T-helper 17 cell (primary cell): ENCODE measurements at regions not wholly inside any gene's neighbourhood (a gene's known extent, or its start where the extent isn't known, plus 50 kb on each side); places are given as distances from the start of the nearest gene placed in this dataset.

Experiments used
- ATAC-seq: fragments of 150-1000 bp; cut with Tn5 transposase; 2 replicates; pipeline ENCODE4 v1.10.0; 2021; ENCODE audit warnings: mild to moderate bottlenecking, moderate library complexity
- DNase-seq, 3 donors: peaks; one replicate each; pipeline versions ENCODE4 v3.0.0 to v3.0.0-alpha.2; 2020 to 2021
- H3K9me3 ChIP-seq: one replicate; pipeline ENCODE4 v1.7.0; 2013; ENCODE audit warnings: low read length, mild to moderate bottlenecking; ENCODE audit not compliant: control insufficient read depth, poor library complexity, severe bottlenecking
- H3K27ac Mint-ChIP-seq: one replicate; pipeline ENCODE4 v1.8.0; 2022; ENCODE audit warnings: mild to moderate bottlenecking, moderate library complexity, mixed read lengths
- H3K27me3 Mint-ChIP-seq: one replicate; pipeline ENCODE4 v1.8.0; 2022; ENCODE audit warnings: mixed read lengths
- H3K36me3 Mint-ChIP-seq: one replicate; pipeline ENCODE4 v1.8.0; 2022; ENCODE audit warnings: low read depth, mixed read lengths
- H3K4me1 Mint-ChIP-seq: one replicate; pipeline ENCODE4 v1.8.0; 2022; ENCODE audit warnings: mild to moderate bottlenecking, mixed read lengths
- H3K4me3 Mint-ChIP-seq: one replicate; pipeline ENCODE4 v1.8.0; 2022; ENCODE audit warnings: mild to moderate bottlenecking, moderate library complexity, mixed read lengths

DNA sequence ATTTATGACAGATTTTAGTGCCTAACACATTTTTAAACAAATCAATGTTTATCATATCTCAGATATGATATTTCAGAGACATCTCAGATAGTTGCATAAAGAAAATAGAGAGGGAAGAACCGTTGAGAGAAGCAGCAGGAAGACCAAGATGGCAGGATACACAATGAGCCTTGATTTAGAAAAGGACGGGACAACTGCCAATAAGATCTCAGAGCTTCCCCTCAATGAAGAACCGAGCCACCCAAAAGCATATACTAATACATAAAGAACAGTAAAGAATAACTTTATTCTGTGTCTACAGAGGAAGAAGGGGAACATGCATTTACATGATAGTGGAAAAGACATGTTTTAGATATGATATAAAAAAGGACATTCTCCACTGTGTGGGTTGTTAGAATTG lies 375.9 kb upstream of the SOX5 start:
- H3K27me3 Mint-ChIP-seq: no peaks in the 10 kb centered on the region
- H3K4me3 Mint-ChIP-seq: no peak overlapping the region
- H3K4me1 Mint-ChIP-seq: no peaks in the 10 kb centered on the region
- ATAC-seq (no peak), DNase-seq (no peak)
- no peaks in the 10 kb centered on the region for H3K36me3 Mint-ChIP-seq
- no peak overlapping the region for H3K27ac Mint-ChIP-seq
- no peaks in the 10 kb centered on the region for H3K9me3 ChIP-seq

DNA sequence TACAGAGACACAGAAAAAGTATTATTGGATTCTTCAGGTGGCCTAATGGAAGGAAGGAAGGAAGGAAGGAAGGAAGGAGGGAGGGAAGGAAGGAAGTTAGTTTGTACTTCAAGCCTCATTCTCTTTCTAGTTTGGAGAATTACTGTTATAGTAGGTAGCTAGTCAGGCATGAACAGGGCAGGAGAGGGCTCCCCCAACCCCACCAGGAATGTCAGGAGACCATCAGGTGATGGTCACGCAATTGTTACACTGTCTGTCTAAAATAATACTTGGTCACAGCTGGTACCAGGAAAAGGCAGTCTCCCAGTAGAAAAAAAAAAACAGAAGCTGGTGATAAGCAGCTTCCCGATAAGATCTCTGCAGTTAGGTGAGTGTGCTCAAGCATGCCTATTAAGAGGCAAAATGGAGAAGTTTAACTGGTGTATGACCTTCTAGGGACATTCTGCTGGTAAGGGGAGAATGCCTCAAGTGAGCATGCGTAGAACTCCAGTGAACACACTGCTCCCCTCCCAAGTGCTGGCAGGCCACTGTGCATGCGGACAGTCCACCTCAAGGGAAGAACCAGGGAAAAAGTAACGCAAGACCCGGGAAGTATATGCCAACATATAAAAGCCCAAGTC lies 358.4 kb upstream of the SOX5 start:
- DNase-seq (no peak), ATAC-seq (no peak)
- no peaks in the 10 kb centered on the region for H3K27me3 Mint-ChIP-seq
- H3K27ac Mint-ChIP-seq: no peak overlapping the region
- no peak overlapping the region for H3K4me3 Mint-ChIP-seq
- no peaks in the 10 kb centered on the region for H3K4me1 Mint-ChIP-seq
- H3K9me3 ChIP-seq: no peaks in the 10 kb centered on the region
- no peaks in the 10 kb centered on the region for H3K36me3 Mint-ChIP-seq

DNA sequence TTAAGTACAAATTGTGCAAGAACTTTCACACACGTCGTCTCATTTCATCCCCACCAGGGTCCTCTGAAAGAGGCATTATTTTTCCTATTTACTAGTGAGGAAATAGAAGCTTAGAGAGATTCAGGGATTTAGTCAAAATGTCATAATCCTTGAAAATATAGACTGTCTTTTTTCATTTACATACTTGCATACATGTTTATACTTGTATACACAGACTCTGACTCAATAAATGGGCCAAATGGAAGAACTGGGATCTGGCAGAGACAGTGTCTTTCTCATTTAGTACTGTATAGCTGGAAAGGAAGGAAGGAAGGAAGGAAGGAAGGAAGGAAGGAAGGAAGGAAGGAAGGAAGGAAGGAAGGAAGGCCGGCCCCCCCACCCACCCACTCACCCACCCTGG lies 357.7 kb upstream of the SOX5 start:
- H3K9me3 ChIP-seq: no peaks in the 10 kb centered on the region
- H3K27me3 Mint-ChIP-seq: no peaks in the 10 kb centered on the region
- no peaks in the 10 kb centered on the region for H3K4me1 Mint-ChIP-seq
- no peak overlapping the region for H3K27ac Mint-ChIP-seq
- no peak for ATAC-seq
- H3K36me3 Mint-ChIP-seq: no peaks in the 10 kb centered on the region
- H3K4me3 Mint-ChIP-seq: no peak overlapping the region
- DNase-seq: no peak

DNA sequence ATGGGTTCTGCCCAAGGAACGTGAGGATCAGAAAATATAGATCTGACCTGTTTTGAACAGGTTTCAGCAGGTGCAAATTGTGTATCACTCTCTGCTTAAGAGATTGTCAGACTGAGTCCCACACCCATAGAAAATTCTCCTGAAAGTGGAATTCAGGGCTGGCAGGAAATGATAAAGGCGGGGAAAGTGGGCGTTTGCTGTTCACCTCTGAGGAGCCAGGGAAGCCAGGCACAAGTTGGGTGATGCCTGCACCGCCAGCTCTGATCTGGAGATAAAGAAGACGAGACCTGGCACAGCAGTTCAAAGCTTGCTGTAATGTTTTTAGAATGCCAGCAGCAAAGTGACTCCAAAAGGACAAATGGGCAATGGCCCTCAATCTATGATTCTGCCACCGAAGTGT lies 356.5 kb upstream of the SOX5 start:
- H3K27me3 Mint-ChIP-seq: no peaks in the 10 kb centered on the region
- H3K27ac Mint-ChIP-seq: no peak overlapping the region
- DNase-seq: no peak
- H3K4me1 Mint-ChIP-seq: no peaks in the 10 kb centered on the region
- no peaks in the 10 kb centered on the region for H3K36me3 Mint-ChIP-seq
- ATAC-seq: no peak
- H3K9me3 ChIP-seq: no peaks in the 10 kb centered on the region
- no peak overlapping the region for H3K4me3 Mint-ChIP-seq

DNA sequence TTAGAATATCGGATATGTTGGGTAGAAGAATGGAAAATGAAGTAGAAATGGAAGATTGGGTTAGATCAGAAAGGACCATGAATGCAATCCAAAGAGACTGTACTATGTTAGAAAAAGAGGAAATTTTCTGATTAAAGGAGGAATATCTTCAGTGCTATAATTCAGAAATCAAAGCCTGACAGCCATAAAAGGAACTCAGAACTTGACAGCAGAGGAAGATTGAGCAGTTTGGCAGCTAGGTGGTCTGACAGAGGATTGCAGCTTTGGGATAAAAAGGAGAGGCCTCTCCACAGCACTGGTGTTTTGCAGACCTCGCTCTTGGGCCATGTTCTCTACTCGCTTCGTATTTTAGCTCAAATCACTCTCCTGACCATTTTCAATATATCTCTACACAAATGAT lies 354.8 kb upstream of the SOX5 start:
- H3K4me1 Mint-ChIP-seq: no peaks in the 10 kb centered on the region
- no peak overlapping the region for H3K27ac Mint-ChIP-seq
- ATAC-seq (no peak), DNase-seq (no peak)
- H3K4me3 Mint-ChIP-seq: no peak overlapping the region
- H3K36me3 Mint-ChIP-seq: no peaks in the 10 kb centered on the region
- no peaks in the 10 kb centered on the region for H3K27me3 Mint-ChIP-seq
- H3K9me3 ChIP-seq: no peaks in the 10 kb centered on the region

DNA sequence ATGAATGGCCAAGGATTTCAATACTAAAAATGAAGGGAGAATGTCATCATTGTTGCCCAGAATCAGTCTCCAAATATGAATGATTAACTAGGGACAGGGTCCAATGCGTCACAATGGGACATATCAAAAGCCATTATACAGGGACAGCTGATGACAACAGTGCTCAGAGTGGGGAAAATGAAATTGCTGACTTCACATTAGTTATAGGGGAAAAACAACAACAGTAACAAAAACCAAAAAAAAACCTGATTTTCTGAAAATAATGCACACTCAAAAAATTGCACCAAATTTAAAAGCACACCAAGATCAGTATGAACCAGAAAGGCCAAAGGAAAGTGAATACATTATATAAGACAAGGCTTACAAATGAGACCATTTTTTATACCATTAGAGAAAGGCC lies 353.2 kb upstream of the SOX5 start:
- ATAC-seq: no peak
- Mint-ChIP-seq H3K27me3 (peaks cover 4% of the 10 kb centered on the region), H3K4me1 (no peaks in the 10 kb centered on the region), H3K27ac (no peak overlapping the region), H3K36me3 (no peaks in the 10 kb centered on the region), H3K4me3 (no peak overlapping the region)
- DNase-seq: no peak
- no peaks in the 10 kb centered on the region for H3K9me3 ChIP-seq

DNA sequence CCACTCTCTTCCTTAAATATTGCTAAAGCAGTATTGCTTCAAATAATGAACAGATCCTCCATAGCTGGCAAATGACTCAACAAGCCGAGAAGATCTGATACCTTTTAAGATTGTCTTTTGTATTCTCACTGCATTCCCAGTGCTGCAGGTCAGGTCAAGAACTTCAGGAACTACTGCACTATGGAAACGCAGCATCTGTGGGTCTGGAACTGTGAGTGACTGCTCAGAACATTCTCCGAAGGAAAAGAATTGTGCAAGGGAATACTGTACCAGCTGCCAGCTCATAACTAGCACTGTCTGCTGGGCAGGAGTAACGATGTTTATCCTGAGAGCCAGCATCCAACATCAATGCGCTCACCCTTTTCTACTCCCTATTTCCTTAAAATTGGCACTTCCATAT lies 348.0 kb upstream of the SOX5 start:
- Mint-ChIP-seq H3K4me1 (no peaks in the 10 kb centered on the region), H3K4me3 (no peak overlapping the region), H3K27ac (no peak overlapping the region), H3K27me3 (peaks cover 4% of the 10 kb centered on the region), H3K36me3 (no peaks in the 10 kb centered on the region)
- DNase-seq (no peak), ATAC-seq (no peak)
- no peaks in the 10 kb centered on the region for H3K9me3 ChIP-seq

DNA sequence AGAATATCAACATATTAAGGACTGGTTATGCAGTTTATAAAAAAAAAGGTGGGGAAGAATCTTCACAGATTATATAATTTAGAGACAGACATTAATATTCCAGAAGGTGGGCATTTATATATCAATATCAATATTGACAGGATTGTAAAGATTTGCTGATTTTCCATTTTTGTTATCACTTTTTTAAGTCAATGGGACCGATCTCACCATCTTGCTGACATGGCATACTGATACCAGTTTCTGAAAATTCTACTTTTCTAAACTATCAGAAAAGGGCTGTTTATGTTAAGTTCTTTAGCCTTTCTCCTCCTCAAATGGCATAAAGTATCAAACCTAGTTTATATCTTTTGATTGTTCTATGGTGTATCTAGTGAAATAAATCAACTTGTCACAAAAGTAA lies 344.1 kb upstream of the SOX5 start:
- no peak for ATAC-seq
- H3K4me3 Mint-ChIP-seq: no peak overlapping the region
- H3K27ac Mint-ChIP-seq: no peak overlapping the region

DNA sequence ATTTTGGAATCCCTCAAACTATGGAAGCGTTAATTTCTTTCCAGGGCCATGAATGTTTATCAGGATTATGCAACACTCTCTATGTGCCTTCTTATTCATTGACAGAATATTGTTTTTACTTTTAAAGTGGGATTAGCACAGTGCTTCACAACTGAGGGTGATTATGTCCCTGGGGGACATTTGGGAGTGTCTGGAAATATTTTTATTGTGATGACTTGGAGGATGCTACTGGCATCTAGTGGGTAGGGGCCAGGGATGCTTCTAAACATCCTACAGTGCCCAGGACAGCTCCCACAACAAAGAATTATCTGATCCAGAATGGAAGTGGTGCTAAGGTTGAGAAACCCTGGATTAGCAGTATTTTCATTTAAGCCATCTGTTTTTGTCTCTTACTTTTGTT lies 338.5 kb upstream of the SOX5 start:
- Mint-ChIP-seq H3K4me3 (no peak overlapping the region), H3K27ac (no peak overlapping the region), H3K27me3 (no peaks in the 10 kb centered on the region), H3K36me3 (no peaks in the 10 kb centered on the region), H3K4me1 (no peaks in the 10 kb centered on the region)
- DNase-seq (no peak), ATAC-seq (no peak)
- H3K9me3 ChIP-seq: no peaks in the 10 kb centered on the region

More for the DNA sequence above, 344.1 kb upstream of the SOX5 start:
- DNase-seq: no peak
- Mint-ChIP-seq H3K4me1 (no peaks in the 10 kb centered on the region), H3K36me3 (no peaks in the 10 kb centered on the region), H3K27me3 (peaks cover 4% of the 10 kb centered on the region)
- H3K9me3 ChIP-seq: no peaks in the 10 kb centered on the region

DNA sequence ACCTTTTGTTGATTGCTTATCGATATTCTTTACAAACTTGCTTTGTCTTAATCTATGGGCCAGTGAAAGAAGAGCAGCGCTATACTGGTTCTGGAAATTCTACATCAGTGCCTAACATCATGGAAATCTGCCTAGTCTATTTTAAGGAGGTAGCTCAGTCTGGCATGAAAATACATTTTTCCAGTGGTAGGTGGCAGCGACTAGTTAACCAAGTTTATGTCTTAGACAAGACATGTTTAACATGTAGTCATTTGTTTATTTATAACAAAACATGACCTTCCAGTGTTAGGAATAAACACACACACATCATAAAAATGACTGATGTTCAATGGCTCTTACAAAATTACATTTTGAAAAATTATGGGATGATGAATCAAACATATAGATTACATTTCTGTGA lies 336.0 kb upstream of the SOX5 start:
- H3K4me3 Mint-ChIP-seq: no peak overlapping the region
- H3K9me3 ChIP-seq: no peaks in the 10 kb centered on the region
- H3K4me1 Mint-ChIP-seq: no peaks in the 10 kb centered on the region
- ATAC-seq (no peak), DNase-seq (no peak)
- H3K27me3 Mint-ChIP-seq: no peaks in the 10 kb centered on the region
- H3K27ac Mint-ChIP-seq: no peak overlapping the region
- H3K36me3 Mint-ChIP-seq: no peaks in the 10 kb centered on the region

DNA sequence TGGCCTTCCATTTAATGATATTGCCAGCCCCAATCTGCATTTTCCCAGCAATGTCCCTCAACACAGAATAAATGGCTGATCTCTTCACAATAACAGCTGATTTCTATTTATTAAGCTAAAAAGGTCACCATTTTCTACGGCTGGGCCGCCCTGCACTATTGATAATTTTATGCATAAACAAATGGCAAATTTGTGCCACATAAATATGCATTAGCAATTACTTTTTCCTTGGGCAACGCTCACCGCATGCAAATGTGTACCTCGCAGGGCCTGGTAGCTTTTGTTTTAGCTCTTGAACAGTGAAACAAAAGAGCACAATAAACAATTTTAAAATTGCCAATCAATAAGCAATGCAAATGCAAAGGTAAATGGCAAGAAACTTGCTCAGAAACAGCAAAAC lies 331.9 kb upstream of the SOX5 start:
- Mint-ChIP-seq H3K4me3 (no peak overlapping the region), H3K27me3 (no peaks in the 10 kb centered on the region), H3K4me1 (no peaks in the 10 kb centered on the region), H3K36me3 (no peaks in the 10 kb centered on the region), H3K27ac (no peak overlapping the region)
- ATAC-seq (no peak), DNase-seq (no peak)
- H3K9me3 ChIP-seq: no peaks in the 10 kb centered on the region

DNA sequence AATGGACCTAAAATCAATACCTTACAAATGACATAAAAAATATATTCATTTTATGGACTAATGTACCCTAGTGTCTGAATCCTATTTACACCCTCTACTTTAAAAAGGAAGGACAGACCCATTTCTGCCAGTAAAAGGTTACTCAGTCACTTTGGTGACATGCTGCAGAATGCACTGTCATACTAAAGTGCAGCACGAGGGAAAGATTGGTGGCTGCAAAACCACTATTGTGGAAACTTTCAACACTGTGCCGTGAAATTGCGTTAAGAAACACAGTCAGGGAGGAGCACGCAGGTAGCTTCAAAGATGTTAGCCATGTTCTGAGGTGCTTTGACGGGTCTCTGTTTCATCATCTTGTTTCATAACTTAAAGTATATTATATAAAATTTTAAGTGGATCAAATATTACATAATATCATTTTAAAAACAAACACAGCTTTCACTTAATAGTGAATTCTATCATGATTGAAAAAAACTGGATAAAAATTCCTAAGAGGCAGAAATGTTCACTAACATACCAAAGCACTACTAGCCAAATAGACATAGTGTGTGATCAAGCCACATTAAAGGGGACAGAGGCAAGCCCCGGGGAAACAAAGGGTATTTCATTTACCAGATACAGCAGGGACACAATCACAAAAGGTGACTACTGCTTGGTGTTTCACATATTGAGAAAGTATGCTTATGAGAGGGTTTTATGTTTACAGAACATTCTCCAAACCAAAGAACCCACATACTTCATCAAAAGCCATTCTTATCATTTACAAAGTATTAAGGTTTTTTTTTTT lies 330.8 kb upstream of the SOX5 start:
- H3K4me1 Mint-ChIP-seq: no peaks in the 10 kb centered on the region
- no peak for DNase-seq
- ATAC-seq: no peak
- no peak overlapping the region for H3K27ac Mint-ChIP-seq
- H3K9me3 ChIP-seq: no peaks in the 10 kb centered on the region
- H3K4me3 Mint-ChIP-seq: no peak overlapping the region
- H3K27me3 Mint-ChIP-seq: no peaks in the 10 kb centered on the region
- H3K36me3 Mint-ChIP-seq: no peaks in the 10 kb centered on the region

DNA sequence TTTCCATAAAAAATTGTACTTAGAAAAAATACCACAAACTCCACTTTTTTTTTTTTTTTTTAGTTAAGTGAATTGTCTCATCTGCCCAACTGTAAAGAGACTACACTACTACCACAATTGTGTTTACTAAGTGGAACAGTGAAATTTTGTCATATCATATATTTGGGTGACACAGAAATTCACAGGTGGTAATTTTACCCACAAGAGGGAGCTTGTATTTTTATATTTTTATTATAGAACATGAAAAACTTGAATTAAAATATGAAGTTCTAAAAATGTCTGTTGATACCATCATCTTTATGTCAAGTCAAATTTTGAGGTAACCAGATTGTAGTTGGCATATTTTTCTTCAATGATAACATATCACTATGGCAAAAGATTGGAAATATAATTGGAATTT lies 329.4 kb upstream of the SOX5 start:
- H3K4me1 Mint-ChIP-seq: no peaks in the 10 kb centered on the region
- H3K4me3 Mint-ChIP-seq: no peak overlapping the region
- no peak overlapping the region for H3K27ac Mint-ChIP-seq
- H3K27me3 Mint-ChIP-seq: no peaks in the 10 kb centered on the region
- ATAC-seq (no peak), DNase-seq (no peak)
- no peaks in the 10 kb centered on the region for H3K9me3 ChIP-seq
- no peaks in the 10 kb centered on the region for H3K36me3 Mint-ChIP-seq

DNA sequence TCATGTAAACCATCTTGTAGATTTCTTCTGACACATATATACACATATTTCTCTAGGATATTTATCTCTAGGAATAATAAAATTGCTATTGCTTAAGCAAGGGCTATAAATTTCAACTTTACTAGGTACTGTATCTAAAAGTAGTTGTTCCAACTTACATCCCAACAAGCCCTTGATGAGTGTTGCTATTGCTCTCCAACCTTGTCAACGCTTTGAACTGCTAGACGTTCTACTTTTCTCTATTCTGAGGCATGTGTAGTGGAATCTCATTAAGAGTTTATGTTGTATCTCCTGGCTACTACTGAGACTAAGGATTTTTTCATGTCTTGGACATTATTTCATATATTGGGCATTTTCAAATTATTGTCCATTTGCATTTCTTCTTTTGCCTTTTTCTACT lies 321.5 kb upstream of the SOX5 start:
- no peak overlapping the region for H3K4me3 Mint-ChIP-seq
- no peak overlapping the region for H3K27ac Mint-ChIP-seq
- no peaks in the 10 kb centered on the region for H3K4me1 Mint-ChIP-seq
- DNase-seq (no peak), ATAC-seq (no peak)
- H3K36me3 Mint-ChIP-seq: no peaks in the 10 kb centered on the region
- no peaks in the 10 kb centered on the region for H3K9me3 ChIP-seq
- no peaks in the 10 kb centered on the region for H3K27me3 Mint-ChIP-seq
